ENCODE measurements at regions not wholly inside any gene's neighbourhood (a gene's known extent, or its start where the extent isn't known, plus 50 kb on each side); places are given as distances from the start of the nearest gene placed in this dataset.

DNA sequence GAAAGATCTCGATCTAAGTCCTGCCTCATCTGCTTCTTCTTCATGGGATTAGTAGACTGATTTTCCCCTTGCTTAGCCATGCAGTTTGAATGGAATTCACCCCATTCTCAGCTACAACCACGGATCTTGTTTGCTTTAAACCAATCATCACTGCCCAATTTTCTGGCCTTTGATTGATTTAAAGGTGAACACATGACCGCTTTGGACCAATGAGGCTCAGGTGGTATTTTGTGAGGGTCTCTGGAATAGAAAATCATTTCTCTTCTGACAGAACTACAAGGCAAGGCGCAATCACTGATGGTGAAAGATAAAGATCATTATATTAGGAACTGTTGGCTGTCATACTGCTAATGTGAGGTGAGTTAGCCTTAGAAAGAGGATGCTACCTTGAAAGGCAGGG is 213.0 kb upstream of the PLEKHG7 start:
- no peak for DNase-seq

DNA sequence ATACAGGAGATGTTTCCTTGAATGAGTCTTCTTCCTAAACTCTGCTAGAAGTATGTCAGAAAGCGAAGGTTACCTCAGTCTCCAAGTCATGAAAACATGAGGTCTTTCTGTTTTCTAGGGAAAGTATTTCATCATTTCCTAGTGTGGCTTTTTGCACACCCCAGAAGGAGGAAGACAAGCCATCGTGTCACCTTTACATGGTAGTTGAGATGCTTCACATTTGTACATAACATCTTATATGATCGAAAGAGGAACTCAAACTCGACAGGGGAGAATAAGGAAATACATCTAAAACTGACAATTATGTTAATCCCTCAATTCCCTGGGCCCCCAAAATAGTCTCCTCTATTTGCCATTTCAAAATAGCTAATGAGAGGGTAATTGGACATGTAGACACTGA is 214.1 kb upstream of the PLEKHG7 start:
- no peak for DNase-seq

DNA sequence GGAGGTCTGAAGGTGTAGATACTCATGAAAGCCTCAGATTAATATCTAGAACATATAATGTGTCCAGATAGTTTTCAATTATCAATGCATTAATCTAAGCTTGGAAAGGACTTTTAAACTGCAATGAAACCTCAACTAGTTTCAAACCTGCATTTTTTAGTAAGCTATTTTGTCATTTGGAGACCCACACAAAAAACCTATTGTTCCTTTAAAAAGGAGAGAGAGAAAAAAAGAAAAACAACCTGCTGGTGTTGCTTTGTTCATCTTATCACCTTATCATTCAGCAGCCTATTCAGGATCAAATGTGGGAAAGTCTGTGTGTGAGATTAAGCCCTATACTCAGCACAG is 215.7 kb upstream of the PLEKHG7 start:
- DNase-seq = no peak

DNA sequence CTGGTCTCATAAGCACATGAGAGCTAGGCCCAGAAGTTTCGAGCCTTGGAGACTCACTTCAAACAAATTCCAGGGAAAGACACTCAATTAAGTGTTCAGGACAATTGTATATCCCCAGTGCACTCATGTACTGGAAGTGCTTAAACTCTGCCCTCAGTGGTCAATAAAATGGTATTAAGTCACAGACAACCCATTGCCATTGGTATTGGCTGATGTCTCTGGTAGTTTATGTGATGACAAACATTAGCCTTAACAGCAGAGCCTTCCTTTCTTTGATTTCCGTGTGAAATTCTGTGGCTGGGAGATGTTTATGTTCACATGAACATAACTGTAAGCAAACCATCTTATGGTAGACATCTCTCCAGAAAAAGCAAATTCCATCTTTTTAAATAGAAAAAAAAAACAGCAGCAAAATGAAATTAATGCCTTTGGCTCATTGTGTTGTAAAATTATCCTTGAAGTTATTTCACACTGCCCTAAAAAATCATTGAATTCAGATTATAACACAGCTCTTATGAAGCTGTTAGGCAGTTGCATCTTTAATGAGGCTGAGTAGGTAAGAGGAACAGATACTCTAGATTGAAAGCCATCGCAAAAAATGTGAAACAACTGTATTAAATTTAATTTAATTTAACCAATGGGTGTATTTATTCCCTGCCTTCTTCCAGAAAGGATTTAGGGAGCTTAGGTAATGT is 216.2 kb upstream of the PLEKHG7 start:
- no peak for DNase-seq

DNA sequence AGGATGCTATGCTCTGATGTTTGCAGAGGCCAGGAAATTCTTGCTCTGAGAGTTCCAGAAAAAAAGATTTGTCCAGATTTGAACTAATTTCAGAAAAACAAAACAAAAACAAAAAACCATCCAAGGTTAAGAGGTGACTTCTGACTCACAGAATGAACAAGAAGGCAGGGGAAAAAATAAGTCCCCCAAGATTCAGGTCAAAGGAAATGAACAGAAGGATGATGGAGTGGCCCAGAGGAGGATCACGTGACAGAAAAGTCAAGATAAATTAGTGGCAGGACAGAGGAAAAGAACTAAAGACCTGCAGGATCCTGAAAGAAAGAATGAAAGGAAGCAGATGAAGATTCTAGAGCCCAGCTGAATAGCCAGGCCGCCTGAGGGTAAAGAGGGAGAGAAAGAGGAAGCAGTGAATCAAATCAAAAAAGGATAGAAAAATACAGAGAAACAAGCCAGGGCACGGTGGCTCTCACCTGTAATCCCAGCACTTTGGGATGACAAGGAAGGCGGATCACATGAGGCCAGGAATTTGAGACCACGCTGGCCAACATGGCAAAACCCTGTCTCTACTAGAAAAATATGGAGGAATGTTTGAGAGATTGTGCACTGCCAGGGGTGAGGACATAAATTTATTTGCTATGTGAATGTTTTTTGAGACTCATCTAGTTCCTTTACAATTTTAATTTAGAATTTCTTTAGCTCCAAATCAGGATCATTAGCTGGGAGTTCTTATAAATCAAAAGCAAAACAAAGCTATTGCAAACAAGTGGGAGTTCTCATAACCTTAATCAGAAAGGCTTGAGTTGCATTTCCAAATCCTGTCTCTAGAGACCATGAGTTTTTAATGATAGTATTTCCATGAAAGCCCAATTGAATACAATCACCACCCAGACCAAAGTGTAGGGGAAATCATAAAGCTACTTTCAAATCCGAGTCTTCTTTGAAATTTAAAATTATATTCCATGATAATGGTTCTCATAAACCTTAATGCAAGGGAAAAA is 217.1 kb upstream of the PLEKHG7 start:
- no peak for DNase-seq

DNA sequence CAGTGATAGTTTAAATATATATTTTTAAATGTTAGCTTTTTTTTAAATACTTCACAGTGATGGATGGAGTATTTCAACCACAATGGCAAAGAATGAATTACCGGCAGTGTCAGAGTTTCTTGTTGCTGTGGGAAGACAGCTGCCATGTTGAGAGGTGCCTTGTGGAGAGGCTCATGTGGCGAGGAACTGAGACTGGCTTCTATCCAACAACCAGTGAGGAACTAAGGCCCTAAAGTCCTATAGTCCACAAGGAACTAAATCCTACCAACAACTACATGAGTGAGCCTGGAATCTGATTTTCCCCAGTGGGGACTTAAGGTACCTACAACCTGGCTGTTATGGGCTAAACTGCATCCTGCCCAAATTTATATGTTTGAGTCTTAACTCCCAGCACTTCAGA is 220.2 kb upstream of the PLEKHG7 start:
- no peak for DNase-seq

DNA sequence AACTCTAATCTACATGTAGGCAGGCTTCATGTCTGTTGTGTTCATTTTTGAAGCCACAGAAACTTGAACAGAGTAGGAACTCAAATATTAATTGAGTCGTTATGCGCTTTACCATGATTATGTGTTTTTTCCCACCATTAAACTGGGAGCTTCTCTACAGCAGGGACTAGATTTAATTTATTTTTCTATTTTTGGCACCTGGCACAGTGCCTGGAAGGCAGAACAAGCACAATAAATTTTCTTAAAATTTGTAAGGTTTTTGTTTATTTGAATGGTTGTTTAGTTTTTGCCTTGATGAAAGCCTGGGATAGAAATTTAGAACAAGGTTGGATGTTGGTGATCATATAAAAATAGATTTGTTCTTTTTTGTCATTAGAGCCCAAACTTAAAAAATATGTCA is 221.7 kb upstream of the PLEKHG7 start:
- DNase-seq = no peak

DNA sequence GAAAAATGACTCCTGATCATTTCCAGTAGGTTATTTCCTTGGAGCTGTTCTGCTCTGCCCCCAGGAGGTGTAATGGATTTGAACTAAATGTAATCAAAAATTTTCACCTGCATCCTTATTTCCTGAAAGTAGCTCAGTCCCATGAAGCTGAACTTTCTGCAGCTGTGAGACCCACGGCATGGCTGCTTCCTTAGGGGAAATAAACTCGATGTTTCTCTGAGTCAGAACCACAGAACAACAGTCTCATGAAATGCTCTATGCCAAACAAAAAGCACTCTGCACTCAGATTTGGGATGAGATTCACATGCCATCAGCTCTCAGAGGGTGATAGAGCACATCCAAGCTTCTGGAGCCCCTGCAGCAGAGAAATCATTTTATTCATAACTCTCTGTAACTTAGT is 224.1 kb upstream of the PLEKHG7 start:
- no peak for DNase-seq

DNA sequence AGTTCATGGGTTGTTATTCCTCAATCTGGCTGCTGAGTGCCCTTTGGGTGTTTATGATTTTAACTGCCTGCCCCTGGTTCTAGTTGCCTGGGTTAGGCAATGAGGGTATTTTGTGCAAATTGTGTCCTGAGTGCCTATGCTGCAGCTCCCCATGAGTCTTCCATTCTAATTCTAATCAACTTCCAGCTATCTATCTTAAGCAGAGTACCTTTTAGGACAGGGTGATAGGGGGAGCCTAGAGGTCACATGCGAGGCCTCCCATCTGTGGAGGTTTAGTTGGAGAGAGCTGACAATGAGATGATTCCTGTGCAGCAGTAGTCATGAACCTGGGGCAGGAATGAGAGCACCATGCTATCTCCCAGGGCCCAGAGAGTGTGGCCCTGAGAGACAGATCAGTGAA is 225.9 kb upstream of the PLEKHG7 start:
- no peak for DNase-seq

DNA sequence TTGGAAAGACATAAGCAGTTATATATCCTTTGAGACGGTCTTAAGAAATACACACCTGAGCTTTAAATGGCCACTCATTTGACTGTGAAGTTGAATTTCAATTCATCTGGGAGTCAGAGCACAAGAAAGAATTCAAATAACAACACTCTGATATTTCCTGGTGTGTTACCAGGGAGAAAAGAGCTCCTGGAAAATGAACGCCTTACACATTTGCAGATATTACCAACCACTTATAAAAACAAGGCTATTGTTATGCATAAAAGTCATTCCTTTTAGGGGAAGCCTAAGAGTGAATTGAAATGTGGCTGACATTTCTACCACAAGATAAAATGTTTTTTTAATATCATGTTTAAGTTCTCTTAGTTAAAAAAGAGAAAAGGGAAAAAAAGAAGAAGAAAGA is 229.2 kb upstream of the PLEKHG7 start:
- no peak for DNase-seq

DNA sequence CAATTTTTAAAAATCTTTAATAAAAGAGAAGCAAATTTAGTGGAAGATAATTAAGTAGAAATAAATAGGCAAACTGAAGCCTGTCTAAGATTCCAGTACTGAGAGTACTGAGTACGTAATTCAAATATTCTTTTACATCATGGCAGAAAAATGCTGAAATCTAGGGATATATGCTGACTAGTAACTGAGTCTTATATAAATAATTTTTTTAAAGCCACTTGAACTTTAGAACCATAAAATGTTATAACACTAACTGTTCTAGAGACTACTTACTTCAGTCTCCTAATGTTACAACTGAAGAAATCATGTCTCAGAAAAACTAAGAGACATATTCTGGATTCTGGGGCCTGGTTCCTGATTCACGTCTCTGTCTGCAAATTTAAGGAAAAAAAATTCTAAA is 230.6 kb upstream of the PLEKHG7 start:
- no peak for DNase-seq

DNA sequence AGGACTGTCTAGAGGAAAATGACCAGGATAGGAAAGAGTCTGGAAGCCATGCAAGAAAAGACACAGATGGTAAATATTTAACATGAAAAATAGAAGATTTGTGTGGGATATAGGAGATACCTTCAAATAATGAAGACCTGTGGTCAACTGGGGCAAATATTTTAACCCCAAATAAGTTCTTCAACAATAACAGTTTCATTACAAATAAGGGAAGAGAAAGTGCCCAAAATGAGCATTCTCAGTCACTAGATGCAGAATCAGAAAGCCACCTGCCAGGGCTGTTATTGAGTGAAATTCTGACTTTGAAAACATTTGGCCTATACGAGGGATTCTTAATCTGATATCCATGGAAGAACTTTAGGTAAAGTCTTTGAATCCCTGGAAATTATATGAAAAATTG is 231.2 kb upstream of the PLEKHG7 start:
- no peak for DNase-seq

DNA sequence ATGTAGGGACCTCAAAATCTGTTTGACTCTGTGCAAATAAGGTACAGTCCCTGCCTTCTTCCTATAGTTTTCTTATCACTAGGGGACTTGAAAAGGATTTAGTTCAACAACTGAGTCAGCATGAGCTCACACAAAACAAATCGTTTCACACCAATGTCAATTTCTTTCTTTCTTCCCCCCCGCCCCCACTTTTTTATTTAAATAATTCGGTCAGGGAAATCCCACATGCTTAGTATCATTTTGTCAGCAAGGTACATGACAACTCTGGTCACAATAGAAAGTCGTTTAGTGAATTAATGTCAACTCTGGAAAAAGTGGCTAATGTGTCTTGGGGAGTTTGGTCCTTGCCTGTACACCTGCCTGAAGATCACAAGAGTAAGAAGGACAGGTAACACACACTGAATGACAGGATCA is 232.2 kb upstream of the PLEKHG7 start:
- no peak for DNase-seq

DNA sequence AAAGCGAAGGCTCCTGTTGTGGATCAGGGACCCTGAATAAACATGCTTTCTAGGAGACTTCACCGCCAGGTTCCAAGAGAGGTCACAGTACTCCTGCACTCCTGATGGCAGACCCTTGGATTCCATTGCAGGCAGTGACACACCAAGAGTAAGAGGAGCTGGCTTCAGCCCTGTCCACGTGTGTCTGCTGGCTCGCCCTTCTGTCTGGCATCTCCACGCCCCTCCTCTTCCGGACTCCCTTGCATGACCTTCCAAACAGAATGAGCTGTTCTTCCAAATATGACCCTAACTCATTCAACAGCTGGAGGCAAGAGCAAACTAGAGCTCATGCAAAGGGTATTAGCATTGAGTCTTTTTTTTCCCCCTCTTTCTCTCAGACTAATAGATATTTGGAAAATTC is 233.0 kb upstream of the PLEKHG7 start:
- DNase-seq = peak; percentile 71

DNA sequence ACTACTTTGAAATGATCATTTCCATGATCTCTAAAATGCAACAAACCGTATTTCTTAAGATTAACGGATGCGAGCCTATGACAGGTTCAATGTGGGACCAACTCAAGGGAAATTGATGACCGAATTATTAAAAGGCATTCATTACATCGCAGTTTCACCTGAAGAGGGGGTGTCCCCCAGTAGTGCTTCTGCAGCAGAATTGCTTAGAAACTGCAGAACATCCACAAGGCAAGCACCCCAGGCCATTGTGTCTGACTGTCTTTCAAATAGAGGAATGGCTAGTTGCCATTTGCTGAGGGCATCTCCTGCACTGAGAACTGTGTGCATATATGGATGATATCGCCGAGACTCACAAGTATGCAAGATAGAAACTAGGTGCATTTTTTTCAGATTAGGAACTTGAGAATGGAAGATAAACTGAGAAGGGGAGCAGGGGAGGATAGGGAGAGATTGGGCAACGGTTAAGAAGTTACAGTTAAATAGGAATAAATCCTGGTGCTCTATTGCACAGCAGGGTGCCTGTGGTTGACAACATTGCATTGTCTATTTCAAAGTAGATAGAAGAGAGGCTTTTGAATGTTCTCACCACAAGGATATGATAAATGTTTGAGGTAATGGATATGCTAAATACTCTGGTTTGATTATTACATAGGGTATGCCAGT is 234.3 kb upstream of the PLEKHG7 start:
- no peak for DNase-seq

DNA sequence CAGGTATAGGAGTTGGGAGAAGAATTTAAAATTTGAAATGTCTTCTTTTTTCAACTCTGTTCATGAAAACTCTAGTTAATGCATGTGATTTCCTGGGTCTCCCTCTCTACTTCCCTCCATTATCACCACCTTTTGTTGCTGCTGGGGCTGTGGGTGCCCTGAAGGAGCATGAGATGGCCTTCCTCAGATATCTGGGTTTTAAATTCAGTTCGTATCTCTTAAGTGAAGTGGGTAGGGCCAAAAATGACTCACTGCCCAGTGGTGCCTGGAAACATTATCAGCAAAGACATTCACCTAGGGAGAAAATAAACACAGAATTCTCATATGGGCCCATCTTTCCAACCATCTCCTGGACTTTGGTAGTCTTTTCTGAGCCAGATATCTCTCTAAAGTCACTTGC is 234.9 kb upstream of the PLEKHG7 start:
- DNase-seq = no peak

DNA sequence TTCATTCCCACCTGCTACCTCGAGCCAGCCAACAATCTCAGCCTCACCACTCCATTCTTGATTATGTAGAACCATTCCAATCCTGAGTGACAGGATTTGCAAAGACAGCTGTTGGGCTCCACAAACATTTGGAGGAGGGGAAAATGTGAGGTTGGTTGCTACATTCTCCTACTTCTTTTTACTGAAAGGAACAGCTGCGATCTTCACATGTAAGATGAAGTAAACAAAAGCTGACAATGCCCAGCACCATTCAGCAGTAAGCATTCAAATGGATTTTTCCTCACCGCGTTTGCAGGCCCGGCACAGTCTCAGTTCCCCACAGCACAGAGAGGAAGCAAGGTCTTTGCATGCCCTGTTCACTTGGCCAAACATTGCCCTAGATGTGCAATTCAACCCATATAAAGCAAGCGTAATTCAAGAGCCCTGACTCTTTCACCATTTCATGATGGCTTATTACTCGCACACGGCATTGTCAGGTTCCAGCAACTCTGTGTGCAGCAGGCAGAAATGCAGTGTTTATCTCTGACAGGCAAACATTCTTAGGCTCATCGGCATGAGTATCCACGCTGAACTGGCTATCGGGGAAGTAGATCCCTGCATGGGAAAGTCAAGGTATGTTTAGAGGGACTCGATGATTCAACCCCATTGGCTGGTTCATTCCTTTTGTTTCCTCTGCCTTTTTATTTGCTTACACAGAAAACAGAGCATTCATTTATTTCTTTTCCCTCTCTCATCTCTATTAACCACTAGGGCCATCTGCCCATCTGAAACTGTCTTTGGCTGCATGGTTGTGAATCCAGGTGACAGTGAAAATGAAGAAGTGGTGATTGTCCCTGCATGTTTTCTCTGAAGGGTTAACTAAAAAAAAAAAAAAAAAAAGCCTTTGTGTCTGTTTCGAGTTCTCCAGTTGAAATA is 236.1 kb upstream of the PLEKHG7 start:
- DNase-seq = peak; percentile 59

DNA sequence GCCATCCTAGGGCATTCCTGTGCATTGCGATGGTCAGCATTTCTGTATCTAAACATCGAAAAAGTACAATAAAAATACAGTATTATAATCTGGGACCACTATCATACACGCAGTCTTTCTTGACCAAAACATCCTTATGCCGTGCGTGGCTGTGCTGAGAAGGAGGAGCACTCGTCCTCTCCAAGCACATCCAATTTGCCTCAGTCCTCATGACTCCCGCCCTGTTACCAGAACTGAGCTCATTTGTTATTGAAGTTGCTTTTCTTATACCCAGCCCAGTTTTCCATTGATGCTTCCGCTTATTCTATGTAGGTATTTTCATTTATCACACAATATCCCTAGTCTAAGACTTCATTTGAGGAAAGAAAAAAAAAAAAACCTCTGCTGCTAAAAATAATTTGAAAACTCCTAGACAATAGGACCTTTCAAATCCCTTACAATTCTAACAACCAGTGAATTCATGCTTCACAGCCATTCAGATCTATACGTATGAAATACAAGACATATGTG is 236.9 kb upstream of the PLEKHG7 start:
- no peak for DNase-seq

DNA sequence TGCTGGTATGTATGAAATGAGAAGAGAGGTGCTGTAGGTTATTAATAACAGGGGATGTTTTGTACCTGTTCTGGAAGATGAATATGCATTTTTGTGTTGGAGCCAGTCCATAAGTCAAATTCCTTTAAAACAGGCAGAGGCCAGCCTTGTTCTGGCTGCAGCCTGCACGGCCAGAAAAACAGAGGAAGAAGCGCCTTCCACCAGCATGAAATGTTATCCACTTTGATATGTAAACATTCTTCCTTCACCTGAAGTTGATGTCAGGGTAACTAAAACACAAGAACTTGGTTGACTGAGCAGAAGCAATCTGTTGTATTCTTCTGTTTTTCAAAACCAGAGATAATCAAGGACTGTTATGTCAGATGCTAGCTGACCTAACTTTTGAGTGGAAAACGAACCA is 237.9 kb upstream of the PLEKHG7 start:
- DNase-seq = no peak

DNA sequence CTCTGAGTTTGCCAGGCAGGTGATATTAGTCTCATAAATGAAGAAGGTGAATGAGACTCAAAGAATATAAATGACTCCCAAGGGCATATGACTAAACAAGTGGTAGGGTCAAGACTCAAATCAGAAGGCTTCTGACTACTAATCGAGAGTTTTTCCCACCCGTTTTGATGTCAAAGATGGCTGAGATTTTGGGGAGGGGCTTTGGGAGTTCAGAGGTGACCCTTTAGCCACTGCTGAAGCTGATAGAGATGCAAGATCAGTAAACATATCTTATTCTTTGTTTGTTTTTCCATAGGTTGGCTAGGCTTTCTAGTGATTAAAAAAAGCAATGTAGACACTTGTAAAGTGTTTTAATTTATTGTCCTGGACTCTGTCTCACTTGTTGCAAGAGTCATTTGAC is 239.6 kb upstream of the PLEKHG7 start:
- no peak for DNase-seq

DNA sequence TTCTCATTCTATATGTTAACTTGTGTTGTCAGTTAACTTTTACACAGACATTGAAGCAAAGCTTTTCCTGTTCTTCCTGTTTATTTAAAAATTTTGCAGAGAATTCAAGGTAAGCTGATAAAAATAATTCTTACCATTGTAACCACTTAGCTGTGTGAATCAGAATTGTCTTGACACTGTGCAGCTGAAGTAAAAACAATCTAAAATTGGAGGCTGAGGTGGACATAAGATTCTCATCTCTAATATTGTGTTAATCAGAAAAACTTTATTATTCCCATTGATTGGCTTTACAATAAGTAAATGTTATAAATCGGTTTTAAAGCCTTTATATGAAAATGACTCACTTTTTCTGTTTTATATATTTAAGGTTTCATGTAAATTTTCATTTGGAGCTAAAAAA is 240.3 kb upstream of the PLEKHG7 start:
- no peak for DNase-seq

DNA sequence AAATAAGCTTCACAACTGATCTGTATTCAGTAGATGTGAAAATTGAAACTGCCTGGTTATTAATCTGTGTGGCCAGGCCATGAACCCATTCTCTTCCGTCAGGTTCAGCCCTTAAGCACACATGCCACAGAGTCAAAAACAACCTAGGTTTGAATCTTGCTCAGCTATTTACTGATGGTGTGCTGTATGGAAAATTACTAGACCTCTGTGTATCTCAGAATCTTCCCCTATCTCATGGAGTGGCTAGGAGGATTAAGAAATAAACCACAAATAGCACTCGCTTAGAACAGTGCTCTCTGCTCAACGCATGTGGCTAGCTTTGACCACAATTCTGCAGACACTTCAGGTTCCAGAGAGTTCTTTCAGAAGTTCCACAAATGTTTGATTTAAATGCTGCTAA is 240.7 kb upstream of the PLEKHG7 start:
- no peak for DNase-seq

DNA sequence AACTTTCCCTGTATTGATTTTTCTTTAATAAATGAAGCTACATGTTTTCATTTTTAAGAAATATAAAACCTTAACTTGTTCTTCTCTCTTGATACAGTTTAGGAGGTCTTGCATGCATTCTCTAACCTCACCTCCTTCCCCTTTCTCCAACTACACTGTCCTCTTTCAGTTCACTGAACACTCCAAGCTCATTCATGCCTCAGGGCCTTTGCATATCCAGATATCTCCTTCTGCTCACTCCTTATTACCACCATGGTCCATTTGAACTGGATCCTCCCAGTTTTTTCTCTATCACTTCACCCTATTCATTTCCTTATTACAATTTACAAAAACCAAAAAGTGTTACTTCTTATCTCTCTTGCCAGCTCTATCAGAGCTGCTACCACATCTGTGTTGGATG is 242.9 kb upstream of the PLEKHG7 start:
- no peak for DNase-seq
